Activated B cell treated with CpG ODN at 0.5 μM for 24 hours (primary cell): ENCODE measurements at regions not wholly inside any gene's neighbourhood (a gene's known extent, or its start where the extent isn't known, plus 50 kb on each side); places are given as distances from the start of the nearest gene placed in this dataset.

Experiments used
- ATAC-seq: fragments of 200-7000 bp; cut with Tn5 transposase; one replicate; pipeline ENCODE4 v1.10.0; 2021; ENCODE audit warnings: low read depth, mild to moderate bottlenecking, moderate library complexity
- CTCF ChIA-PET: fragments of 350-600 bp; sonication (Branson Sonifier 250); formaldehyde crosslinking; loops from one replicate; lab custom pipeline; 2021; ENCODE audit warnings: antibody characterized with exemption; lab: Charles Lee
- POLR2A ChIA-PET: fragments of 350-600 bp; sonication (Branson Sonifier 250); formaldehyde crosslinking; loops from one replicate; lab custom pipeline; 2021; ENCODE audit warnings: antibody characterized with exemption; lab: Charles Lee
- DNase-seq: peaks from one replicate; pipeline ENCODE4 v3.0.0; 2022
- H3K27ac Mint-ChIP-seq: one replicate; pipeline ENCODE4 v1.8.0; 2020; ENCODE audit warnings: mixed read lengths
- H3K27me3 Mint-ChIP-seq: one replicate; pipeline ENCODE4 v1.8.0; 2021; ENCODE audit warnings: mixed read lengths
- H3K36me3 Mint-ChIP-seq: one replicate; pipeline ENCODE4 v1.8.0; 2021; ENCODE audit warnings: low read depth, mixed read lengths
- H3K4me1 Mint-ChIP-seq: one replicate; pipeline ENCODE4 v1.8.0; 2021; ENCODE audit warnings: mixed read lengths
- H3K4me3 Mint-ChIP-seq: one replicate; pipeline ENCODE4 v1.8.0; 2020; ENCODE audit warnings: mild to moderate bottlenecking, mixed read lengths
- H3K9me3 Mint-ChIP-seq: one replicate; pipeline ENCODE4 v1.8.0; 2020; ENCODE audit warnings: mixed read lengths
- intact Hi-C: fragments of 100-400 bp; cut with micrococcal nuclease; formaldehyde crosslinking; loops from one replicate; pipeline ENCODE4 v1.15.1; 2024
- TF ChIP-seq, protein P1 (sequence below): fragments of 200-600 bp; IDR thresholded peaks from one replicate; pipeline ENCODE4 v1.8.0; 2022; ENCODE audit warnings: antibody characterized with exemption, mild to moderate bottlenecking

- TF ChIP-seq, protein P1, sequence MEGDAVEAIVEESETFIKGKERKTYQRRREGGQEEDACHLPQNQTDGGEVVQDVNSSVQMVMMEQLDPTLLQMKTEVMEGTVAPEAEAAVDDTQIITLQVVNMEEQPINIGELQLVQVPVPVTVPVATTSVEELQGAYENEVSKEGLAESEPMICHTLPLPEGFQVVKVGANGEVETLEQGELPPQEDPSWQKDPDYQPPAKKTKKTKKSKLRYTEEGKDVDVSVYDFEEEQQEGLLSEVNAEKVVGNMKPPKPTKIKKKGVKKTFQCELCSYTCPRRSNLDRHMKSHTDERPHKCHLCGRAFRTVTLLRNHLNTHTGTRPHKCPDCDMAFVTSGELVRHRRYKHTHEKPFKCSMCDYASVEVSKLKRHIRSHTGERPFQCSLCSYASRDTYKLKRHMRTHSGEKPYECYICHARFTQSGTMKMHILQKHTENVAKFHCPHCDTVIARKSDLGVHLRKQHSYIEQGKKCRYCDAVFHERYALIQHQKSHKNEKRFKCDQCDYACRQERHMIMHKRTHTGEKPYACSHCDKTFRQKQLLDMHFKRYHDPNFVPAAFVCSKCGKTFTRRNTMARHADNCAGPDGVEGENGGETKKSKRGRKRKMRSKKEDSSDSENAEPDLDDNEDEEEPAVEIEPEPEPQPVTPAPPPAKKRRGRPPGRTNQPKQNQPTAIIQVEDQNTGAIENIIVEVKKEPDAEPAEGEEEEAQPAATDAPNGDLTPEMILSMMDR: no peak
- Mint-ChIP-seq H3K27ac (no peak overlapping the region), H3K4me3 (no peak overlapping the region), H3K4me1 (no peaks in the 10 kb centered on the region), H3K36me3 (no peaks in the 10 kb centered on the region), H3K27me3 (no peaks in the 10 kb centered on the region), H3K9me3 (peaks cover 5% of the 10 kb centered on the region)
- intact Hi-C loops: no loop called here
- ATAC-seq (no peak), DNase-seq (no peak)
- POLR2A ChIA-PET: no interaction called here
- CTCF ChIA-PET: no interaction called here
Observed at GRCh38 chr4:96012687-96013086, 172.8 kb downstream of the PDHA2 start.

GRCh38 chr4:96016634-96017299 lies 176.9 kb downstream of the PDHA2 start:
- Mint-ChIP-seq H3K27me3 (no peaks in the 10 kb centered on the region), H3K36me3 (no peaks in the 10 kb centered on the region), H3K27ac (no peak overlapping the region), H3K4me3 (no peak overlapping the region), H3K4me1 (no peaks in the 10 kb centered on the region), H3K9me3 (peaks cover 5% of the 10 kb centered on the region)
- no peak for ATAC-seq
- ChIA-PET POLR2A (no interaction called here), CTCF (no interaction called here)
- TF ChIP-seq, protein P1: no peak
- intact Hi-C loops: no loop called here
- no peak for DNase-seq

DNA sequence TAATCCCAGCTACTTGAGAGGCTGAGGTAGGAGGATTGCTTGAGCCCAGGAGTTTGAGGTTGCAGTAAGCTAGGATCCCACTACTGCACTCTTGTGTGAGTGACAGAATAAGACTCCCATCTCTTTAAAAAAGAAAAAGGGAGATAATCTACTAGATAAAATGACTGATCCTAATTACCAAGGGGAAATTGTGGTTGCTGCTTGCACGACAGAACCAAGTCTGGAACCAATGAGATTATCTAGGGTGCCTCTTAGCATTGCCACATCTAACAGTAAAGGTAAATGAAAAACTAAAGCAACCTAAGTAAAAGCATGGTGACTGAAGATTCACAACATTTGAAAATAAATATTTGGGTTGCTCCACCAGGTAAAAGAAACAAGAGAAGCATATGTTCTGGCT lies 185.1 kb downstream of the PDHA2 start:
- ChIA-PET POLR2A (no interaction called here), CTCF (no interaction called here)
- H3K36me3 Mint-ChIP-seq: no peaks in the 10 kb centered on the region
- intact Hi-C loops: no loop called here
- H3K9me3 Mint-ChIP-seq: peaks cover 7% of the 10 kb centered on the region
- no peak overlapping the region for H3K4me3 Mint-ChIP-seq
- no peak for ATAC-seq
- no peak for DNase-seq
- H3K27me3 Mint-ChIP-seq: no peaks in the 10 kb centered on the region
- H3K27ac Mint-ChIP-seq: no peak overlapping the region
- no peaks in the 10 kb centered on the region for H3K4me1 Mint-ChIP-seq
- TF ChIP-seq, protein P1: no peak

- Mint-ChIP-seq H3K4me1 (no peaks in the 10 kb centered on the region), H3K4me3 (no peak overlapping the region), H3K27ac (no peak overlapping the region), H3K36me3 (no peaks in the 10 kb centered on the region), H3K9me3 (peaks cover 4% of the 10 kb centered on the region), H3K27me3 (no peaks in the 10 kb centered on the region)
- ATAC-seq (no peak), DNase-seq (no peak)
- intact Hi-C loops: no loop called here
- CTCF ChIA-PET: no interaction called here
- TF ChIP-seq, protein P1: no peak
- POLR2A ChIA-PET: no interaction called here
Observed at GRCh38 chr4:96035727-96036126, 195.8 kb downstream of the PDHA2 start.

DNA sequence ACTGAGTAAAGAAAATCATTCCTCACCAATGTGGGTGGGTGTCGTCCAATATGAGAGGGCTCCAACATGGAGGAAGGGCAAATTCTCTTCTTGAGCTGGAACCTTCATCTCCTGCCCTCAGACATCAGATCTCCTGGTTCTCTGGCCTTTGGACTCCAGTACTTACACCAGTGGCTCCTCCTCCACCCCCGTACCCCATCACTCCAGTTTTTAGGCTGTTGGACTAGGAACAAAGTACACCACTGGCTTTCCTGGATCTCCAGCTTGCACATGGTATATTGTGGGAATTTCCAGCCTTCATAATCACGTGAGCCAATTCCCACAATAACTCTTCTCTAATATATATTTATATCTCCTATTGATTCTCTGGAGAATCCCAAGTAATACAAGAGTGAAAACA lies 196.9 kb downstream of the PDHA2 start:
- POLR2A ChIA-PET: no interaction called here
- no peak for DNase-seq
- TF ChIP-seq, protein P1: no peak

More for the DNA sequence above, 196.9 kb downstream of the PDHA2 start:
- Mint-ChIP-seq H3K36me3 (no peaks in the 10 kb centered on the region), H3K4me3 (no peak overlapping the region), H3K4me1 (no peaks in the 10 kb centered on the region), H3K27me3 (no peaks in the 10 kb centered on the region), H3K9me3 (peaks cover 4% of the 10 kb centered on the region), H3K27ac (no peak overlapping the region)
- intact Hi-C loops: no loop called here
- ATAC-seq: no peak
- CTCF ChIA-PET: no interaction called here
